ENCODE measurements at regions not wholly inside any gene's neighbourhood (a gene's known extent, or its start where the extent isn't known, plus 50 kb on each side); places are given as distances from the start of the nearest gene placed in this dataset.

- Histone ChIP-seq H3K14ac (replicated peaks; ENCODE audit: low read depth, low read length) (no peak overlapping the region), H4K91ac (ENCODE audit: insufficient read depth, low read depth, low read length) (no peak overlapping the region), H3K18ac (ENCODE audit: low read depth, low read length) (no peak overlapping the region), H3K36me3 (ENCODE audit: control insufficient read depth, insufficient read depth, low read length) (no peaks in the 10 kb centered on the region), H2BK15ac (ENCODE audit: low read depth, low read length) (no peak overlapping the region), H3K56ac (ENCODE audit: extremely low read depth, insufficient read depth, low read length) (no peak overlapping the region), H3K4ac (ENCODE audit: low read depth, low read length) (no peak overlapping the region), H4K8ac (ENCODE audit: low read depth in 2 of 2, low read length in 2 of 2) (no peak overlapping the region), H3K9me3 (ENCODE audit: control insufficient read depth, insufficient read depth, low read length) (0 out of 2 replicates have a peak, but pooled peaks cover 4% of the 10 kb centered on the region), H3K27ac (ENCODE audit: insufficient read depth, low read length) (no peak overlapping the region), H3K4me2 (ENCODE audit: low read depth, low read length) (no peak overlapping the region), H2BK20ac (ENCODE audit: low read depth, low read length) (no peak overlapping the region), H3K4me1 (ENCODE audit: control insufficient read depth, insufficient read depth, low read length) (no peaks in the 10 kb centered on the region), H2BK5ac (ENCODE audit: low read depth, low read length, poor library complexity, severe bottlenecking) (no peak overlapping the region), H3K4me3 (ENCODE audit: insufficient read depth, low read depth, low read length) (no peak overlapping the region), H3K79me1 (ENCODE audit: low read depth in 1 of 2, low read length in 2 of 2) (no peaks in the 10 kb centered on the region), H4K20me1 (ENCODE audit: insufficient read depth, low read length) (no peaks in the 10 kb centered on the region), H4K5ac (ENCODE audit: low read depth, low read length) (no peak overlapping the region), H2BK120ac (ENCODE audit: low read depth, low read length) (no peak overlapping the region), H2AK9ac (replicated peaks; ENCODE audit: low read depth, low read length, poor library complexity) (no peak overlapping the region), H3K9ac (ENCODE audit: low read depth, low read length) (no peak overlapping the region), H2AFZ (replicated peaks; ENCODE audit: low read length, poor library complexity) (no peak overlapping the region), H2AK5ac (ENCODE audit: low read depth, low read length) (no peak overlapping the region), H3K9me1 (ENCODE audit: insufficient read depth, low read length) (no peaks in the 10 kb centered on the region), H3K27me3 (ENCODE audit: control insufficient read depth, insufficient read depth, low read length) (no peaks in the 10 kb centered on the region), H3K23ac (ENCODE audit: low read depth, low read length) (no peak overlapping the region)
- no CpG with 5 or more reads among the region's 2 CpGs for WGBS, 2 experiments (ENCODE audit: extremely low coverage in 2 of 2, insufficient read length in 1 of 2)
- BruUV-seq (replicated peaks), result no TSS peak
- no peak for DNase-seq
- ATAC-seq (ENCODE audit: low read depth), result no peak
- dilution Hi-C loops (cut with HindIII; ENCODE audit: low sequenced_read_pairs, unreplicated experiment), result no loop called here
- in situ Hi-C loops (cut with MboI; ENCODE audit: low sequenced_read_pairs), result no loop called here
- ChIA-PET CTCF (no interaction called here), POLR2A (ENCODE audit: unreplicated experiment) (no interaction called here)
- intact Hi-C loops (cut with micrococcal nuclease), result no loop called here
- TF ChIP-seq CHD1 (IDR thresholded peaks at IDR 0.05; ENCODE audit: low read depth, low read length) (no peak), FOS (IDR thresholded peaks at IDR 0.05; ENCODE audit: low read depth, low read length) (no peak), USF2 (IDR thresholded peaks at IDR 0.05; ENCODE audit: low read depth, low read length) (no peak), NFE2L2 (IDR thresholded peaks at IDR 0.05; ENCODE audit: low read depth, low read length) (no peak), BHLHE40 (IDR thresholded peaks at IDR 0.05; ENCODE audit: low read depth, low read length) (no peak), POLR2A (IDR thresholded peaks at IDR 0.05; ENCODE audit: low read depth, low read length) (no peak), RFX5 (IDR thresholded peaks at IDR 0.05; ENCODE audit: low read depth, low read length) (no peak), RAD21 (IDR thresholded peaks at IDR 0.05; ENCODE audit: low read length) (no peak), CEBPB (IDR thresholded peaks at IDR 0.05; ENCODE audit: low read depth, low read length) (no peak), MAZ (IDR thresholded peaks at IDR 0.05; ENCODE audit: borderline replicate concordance, low read depth, low read length) (no peak), MAFK (IDR thresholded peaks at IDR 0.05; ENCODE audit: low read depth, low read length) (no peak), CTCF (conservative IDR thresholded peaks at IDR 0.05; ENCODE audit: low read depth, low read length) (no peak), SMC3 (IDR thresholded peaks at IDR 0.05; ENCODE audit: low read depth, low read length) (no peak)
These were observed 59.5 kb downstream of the ID4 start for GRCh38 chr6:19896693-19897010.
